GM12878 (cell line): ENCODE measurements at regions not wholly inside any gene's neighbourhood (a gene's known extent, or its start where the extent isn't known, plus 50 kb on each side); places are given as distances from the start of the nearest gene placed in this dataset.

Source experiments
- CTCF ChIP-seq, 3 experiments: IDR thresholded peaks in 2 of 3; conservative IDR thresholded peaks in 1 of 3; 2 replicates each; pipeline ENCODE4 v1.5.1; 2011; ENCODE audit warnings: low read depth in 3 of 3, low read length in 3 of 3, mild to moderate bottlenecking in 3 of 3, control low read depth in 2 of 3, moderate library complexity in 2 of 3, inconsistent platforms in 1 of 3, mixed read lengths in 1 of 3; ENCODE audit not compliant: control insufficient read depth in 2 of 3, insufficient read depth in 1 of 3; ENCODE audit errors: extremely low read depth in 1 of 3
- ETV6 ChIP-seq, 2 experiments: fragments of 450-650 bp in 1 of 2; IDR thresholded peaks in 1 of 2; conservative IDR thresholded peaks in 1 of 2; 2 replicates each; pipeline ENCODE4 v1.6.1; 2014; ENCODE audit warnings: antibody characterized with exemption in 1 of 2, borderline replicate concordance in 1 of 2, low read depth in 1 of 2, mild to moderate bottlenecking in 1 of 2, moderate library complexity in 1 of 2
- IRF3 ChIP-seq: fragments of 450-650 bp; IDR thresholded peaks from 2 replicates; pipeline ENCODE4 v1.6.1; 2014; ENCODE audit warnings: mild to moderate bottlenecking
- POLR2AphosphoS2 ChIP-seq: IDR thresholded peaks from 2 replicates; pipeline ENCODE4 v1.6.1; 2011; ENCODE audit warnings: low read depth, mild to moderate bottlenecking, low read length, improper control_type of control experiment, moderate library complexity
- TARDBP ChIP-seq: IDR thresholded peaks from 2 replicates; pipeline ENCODE4 v1.6.1; 2016; ENCODE audit warnings: borderline replicate concordance
- TF ChIP-seq, protein P1 (sequence below): IDR thresholded peaks from 2 replicates; pipeline ENCODE4 v1.6.1; 2012; ENCODE audit warnings: low read length, inconsistent platforms

- TF ChIP-seq, protein P1, sequence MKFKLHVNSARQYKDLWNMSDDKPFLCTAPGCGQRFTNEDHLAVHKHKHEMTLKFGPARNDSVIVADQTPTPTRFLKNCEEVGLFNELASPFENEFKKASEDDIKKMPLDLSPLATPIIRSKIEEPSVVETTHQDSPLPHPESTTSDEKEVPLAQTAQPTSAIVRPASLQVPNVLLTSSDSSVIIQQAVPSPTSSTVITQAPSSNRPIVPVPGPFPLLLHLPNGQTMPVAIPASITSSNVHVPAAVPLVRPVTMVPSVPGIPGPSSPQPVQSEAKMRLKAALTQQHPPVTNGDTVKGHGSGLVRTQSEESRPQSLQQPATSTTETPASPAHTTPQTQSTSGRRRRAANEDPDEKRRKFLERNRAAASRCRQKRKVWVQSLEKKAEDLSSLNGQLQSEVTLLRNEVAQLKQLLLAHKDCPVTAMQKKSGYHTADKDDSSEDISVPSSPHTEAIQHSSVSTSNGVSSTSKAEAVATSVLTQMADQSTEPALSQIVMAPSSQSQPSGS = no peak
- no peak for TF ChIP-seq TARDBP
- no peak for TF ChIP-seq CTCF (IDR thresholded peaks at IDR 0.05 in 2 of 3, conservative IDR thresholded peaks at IDR 0.05 in 1 of 3; ENCODE audit: control insufficient read depth in 2 of 3, extremely low read depth in 1 of 3, insufficient read depth in 1 of 3, low read depth in 3 of 3, low read length in 3 of 3)
- TF ChIP-seq IRF3 = no peak
- TF ChIP-seq ETV6 (conservative IDR thresholded peaks at IDR 0.05 in 1 of 2, IDR thresholded peaks at IDR 0.05 in 1 of 2; ENCODE audit: borderline replicate concordance in 1 of 2, low read depth in 1 of 2) = no peak
- TF ChIP-seq POLR2AphosphoS2 = no peak
Measured at GRCh38 chrX:38899650-38900049, 98.4 kb downstream of the MID1IP1 start.
